GM12891 (cell line): ENCODE measurements at regions not wholly inside any gene's neighbourhood (a gene's known extent, or its start where the extent isn't known, plus 50 kb on each side); places are given as distances from the start of the nearest gene placed in this dataset.

Experiments used
- PAX5 ChIP-seq: IDR thresholded peaks from 2 replicates; pipeline ENCODE4 v1.6.1; 2011; ENCODE audit warnings: low read length, moderate library complexity, mild to moderate bottlenecking; ENCODE audit not compliant: insufficient read depth, severe bottlenecking
- POLR2A ChIP-seq: IDR thresholded peaks from 2 replicates; pipeline ENCODE4 v1.6.1; 2011; ENCODE audit warnings: low read depth, low read length, control low read depth
- POLR2AphosphoS5 ChIP-seq: IDR thresholded peaks from 2 replicates; pipeline ENCODE4 v1.6.1; 2011; ENCODE audit warnings: low read depth, low read length, control low read depth

DNA sequence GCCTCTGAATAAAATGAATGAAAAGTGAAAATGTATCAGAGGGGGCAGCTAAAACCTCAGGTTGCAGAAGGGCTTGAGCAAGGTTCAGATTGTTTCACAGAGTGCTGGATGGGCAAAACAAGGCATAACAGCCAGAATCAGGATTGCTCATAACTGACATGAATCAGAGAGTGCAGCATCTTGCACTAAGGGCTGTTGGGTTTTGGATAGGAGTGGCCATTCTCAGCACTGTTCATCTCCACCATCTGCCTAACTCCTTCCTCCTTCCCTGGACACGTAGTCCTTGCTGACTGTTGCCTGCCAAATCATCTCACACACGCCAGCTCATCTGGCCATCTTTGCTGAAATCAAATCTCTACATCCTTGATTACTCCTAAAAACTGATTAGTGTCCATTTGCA, 75.3 kb upstream of the C1QTNF7 start:
- TF ChIP-seq POLR2A: no peak
- TF ChIP-seq PAX5: no peak
- TF ChIP-seq POLR2AphosphoS5: no peak
